Epithelial cell of proximal tubule (primary cell): ENCODE measurements at regions not wholly inside any gene's neighbourhood (a gene's known extent, or its start where the extent isn't known, plus 50 kb on each side); places are given as distances from the start of the nearest gene placed in this dataset.

Experiments
- DNase-seq: peaks from one replicate; pipeline ENCODE4 v3.0.0-alpha.2; 2011; ENCODE audit warnings: low read depth
- H3K4me3 ChIP-seq: 2 replicates; pipeline ENCODE4 v1.5.1; 2011; ENCODE audit warnings: low read depth, mild to moderate bottlenecking, low read length
- CTCF ChIP-seq: conservative IDR thresholded peaks from 2 replicates; pipeline ENCODE4 v1.5.1; 2012; ENCODE audit warnings: low read depth, mild to moderate bottlenecking, low read length

- DNase-seq: no peak
- TF ChIP-seq CTCF: no peak
- no peak overlapping the region for H3K4me3 ChIP-seq
Measured at GRCh38 chr3:80055306-80055705, 287.5 kb upstream of the ROBO1 start.

GRCh38 chr3:80052271-80052670 is 284.5 kb upstream of the ROBO1 start:
- DNase-seq: no peak
- no peak overlapping the region for H3K4me3 ChIP-seq
- TF ChIP-seq CTCF: no peak

- no peak for TF ChIP-seq CTCF
- no peak overlapping the region for H3K4me3 ChIP-seq
- DNase-seq: no peak
Measured at GRCh38 chr3:80051602-80051962, 283.8 kb upstream of the ROBO1 start.

- no peak for TF ChIP-seq CTCF
- no peak for DNase-seq
- no peak overlapping the region for H3K4me3 ChIP-seq
Measured at GRCh38 chr3:80050826-80051601, 283.2 kb upstream of the ROBO1 start.

GRCh38 chr3:80043226-80043625 is 275.4 kb upstream of the ROBO1 start:
- no peak overlapping the region for H3K4me3 ChIP-seq
- no peak for DNase-seq
- no peak for TF ChIP-seq CTCF

GRCh38 chr3:80040067-80040466 is 272.3 kb upstream of the ROBO1 start:
- DNase-seq: no peak
- H3K4me3 ChIP-seq: no peak overlapping the region
- TF ChIP-seq CTCF: no peak

- TF ChIP-seq CTCF: no peak
- no peak for DNase-seq
Measured at GRCh38 chr3:80036176-80036575, 268.4 kb upstream of the ROBO1 start.

More at GRCh38 chr3:80036176-80036575, 268.4 kb upstream of the ROBO1 start:
- no peak overlapping the region for H3K4me3 ChIP-seq
